GM23338 (cell line): ENCODE measurements at regions not wholly inside any gene's neighbourhood (a gene's known extent, or its start where the extent isn't known, plus 50 kb on each side); places are given as distances from the start of the nearest gene placed in this dataset.

ENCODE experiments used
- CREB1 ChIP-seq: fragments of 250-450 bp; sonication (Bioruptor Pico); IDR thresholded peaks from 2 replicates; pipeline ENCODE4 v1.5.0; 2020; ENCODE audit warnings: low read depth, mild to moderate bottlenecking, moderate library complexity
- CTCF ChIP-seq, 2 experiments: fragments of 200-600 bp in 1 of 2; sonication (generic) in 1 of 2; conservative IDR thresholded peaks; 2 replicates each; pipeline versions ENCODE4 v1.5.1 to v1.6.1; 2016 to 2017; ENCODE audit warnings: antibody characterized with exemption in 2 of 2, low read depth in 2 of 2, mild to moderate bottlenecking in 2 of 2, moderate library complexity in 1 of 2
- EZH2 ChIP-seq: fragments of 200-600 bp; sonication (generic); IDR thresholded peaks from one replicate; pipeline ENCODE4 v1.8.0; 2017; ENCODE audit warnings: antibody characterized with exemption, mild to moderate bottlenecking, low read depth; ENCODE audit not compliant: unreplicated experiment
- EZH2phosphoT487 ChIP-seq: fragments of 200-600 bp; sonication (generic); IDR thresholded peaks from one replicate; pipeline ENCODE4 v1.8.1; 2018; ENCODE audit warnings: antibody characterized with exemption; ENCODE audit not compliant: unreplicated experiment
- JUNB ChIP-seq: IDR thresholded peaks from one replicate; pipeline ENCODE4 v1.6.1; 2016; ENCODE audit warnings: antibody characterized with exemption; ENCODE audit not compliant: unreplicated experiment
- NANOG ChIP-seq: IDR thresholded peaks from 2 replicates; pipeline ENCODE4 v1.6.1; 2016; ENCODE audit warnings: antibody characterized with exemption, borderline replicate concordance
- POLR2AphosphoS5 ChIP-seq: IDR thresholded peaks from 2 replicates; pipeline ENCODE4 v1.6.1; 2016; ENCODE audit warnings: antibody characterized with exemption, low read depth
- REST ChIP-seq: IDR thresholded peaks from one replicate; pipeline ENCODE4 v1.6.1; 2018; ENCODE audit warnings: antibody characterized with exemption; ENCODE audit not compliant: unreplicated experiment
- ZNF331 ChIP-seq: fragments of 250-450 bp; sonication (Bioruptor Pico); IDR thresholded peaks from 2 replicates; pipeline ENCODE4 v1.5.0; 2020; ENCODE audit warnings: low read depth, mild to moderate bottlenecking, moderate library complexity

- TF ChIP-seq EZH2, result no peak
- no peak for TF ChIP-seq CTCF (conservative IDR thresholded peaks at IDR 0.05; ENCODE audit: low read depth in 2 of 2)
- no peak for TF ChIP-seq ZNF331 (CRISPR knock-in tag)
- no peak for TF ChIP-seq REST
- no peak for TF ChIP-seq EZH2phosphoT487
- no peak for TF ChIP-seq POLR2AphosphoS5
- no peak for TF ChIP-seq JUNB
- TF ChIP-seq CREB1 (CRISPR knock-in tag), result no peak
- TF ChIP-seq NANOG, result no peak
These were observed 537.9 kb upstream of the RAB6C start for GRCh38 chr2:129441610-129442009.
